H4 (cell line): ENCODE measurements at regions not wholly inside any gene's neighbourhood (a gene's known extent, or its start where the extent isn't known, plus 50 kb on each side); places are given as distances from the start of the nearest gene placed in this dataset.
A peak's percentile ranks its signal among the peaks of the same experiment; 100 is the strongest.

Experiments
- DNase-seq: peaks from one replicate; pipeline ENCODE4 v3.0.0-alpha.2; 2015; ENCODE audit warnings: low spot score

DNA sequence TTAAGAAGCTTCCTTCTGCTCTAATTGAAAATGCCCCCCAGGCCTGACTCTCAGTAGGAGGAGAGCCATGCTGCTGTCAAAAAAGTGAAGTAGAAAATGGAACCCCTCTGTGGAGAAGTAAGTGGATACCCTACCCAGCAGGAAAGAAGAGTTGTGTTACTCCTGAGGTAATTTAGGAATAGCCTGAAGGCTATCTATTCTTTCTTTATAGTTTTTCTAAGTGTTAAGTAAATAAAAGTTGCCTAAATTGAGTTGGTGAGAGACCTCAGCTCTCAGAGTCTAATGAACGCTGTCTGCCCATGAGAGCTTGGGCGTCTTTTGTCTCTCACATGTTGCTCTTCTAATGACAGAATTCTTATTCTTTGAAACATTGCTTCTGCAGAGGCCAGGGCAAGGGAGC, 116.2 kb downstream of the NSUN3 start:
- no peak for DNase-seq

- DNase-seq = no peak
Observed at GRCh38 chr3:94183551-94183950, 120.7 kb downstream of the NSUN3 start.

DNA sequence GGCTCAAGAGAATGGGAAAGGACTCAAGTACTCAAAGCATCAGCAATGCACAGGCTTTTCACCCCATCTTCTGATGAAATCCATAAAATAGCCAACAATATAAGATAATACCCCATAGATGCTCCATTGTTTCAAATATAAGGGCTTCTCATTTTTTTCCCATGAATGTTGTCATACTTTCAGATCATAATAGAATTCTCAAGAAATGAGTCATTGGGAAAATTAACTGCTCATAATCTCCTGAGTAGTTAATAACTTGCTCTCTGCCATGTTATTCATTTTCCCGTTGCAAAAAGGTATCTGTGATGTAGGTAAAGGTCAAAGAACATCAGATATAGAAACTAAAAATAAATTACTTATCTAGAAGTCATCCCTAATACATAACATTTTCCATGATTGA, 121.9 kb downstream of the NSUN3 start:
- no peak for DNase-seq

GRCh38 chr3:94185753-94186152, 122.9 kb downstream of the NSUN3 start:
- no peak for DNase-seq

DNA sequence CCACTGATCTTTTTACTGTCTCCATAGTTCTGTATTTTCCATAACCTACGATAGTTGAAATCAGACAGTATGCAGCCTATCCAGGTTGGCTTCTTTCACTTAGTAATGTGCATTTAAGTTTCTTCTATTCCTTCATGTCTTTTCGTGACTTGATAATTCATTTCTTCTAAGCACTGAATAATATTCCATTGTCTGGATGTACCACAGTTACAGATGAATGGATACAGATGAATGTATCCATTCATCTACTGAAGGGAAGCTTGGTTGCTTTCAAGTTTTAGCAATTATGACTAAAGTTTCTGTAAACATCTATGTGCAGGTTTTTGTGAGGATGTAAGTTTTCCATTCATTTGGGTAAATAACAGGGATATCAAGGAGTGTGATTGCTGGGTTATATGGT, 124.8 kb downstream of the NSUN3 start:
- DNase-seq = no peak

DNA sequence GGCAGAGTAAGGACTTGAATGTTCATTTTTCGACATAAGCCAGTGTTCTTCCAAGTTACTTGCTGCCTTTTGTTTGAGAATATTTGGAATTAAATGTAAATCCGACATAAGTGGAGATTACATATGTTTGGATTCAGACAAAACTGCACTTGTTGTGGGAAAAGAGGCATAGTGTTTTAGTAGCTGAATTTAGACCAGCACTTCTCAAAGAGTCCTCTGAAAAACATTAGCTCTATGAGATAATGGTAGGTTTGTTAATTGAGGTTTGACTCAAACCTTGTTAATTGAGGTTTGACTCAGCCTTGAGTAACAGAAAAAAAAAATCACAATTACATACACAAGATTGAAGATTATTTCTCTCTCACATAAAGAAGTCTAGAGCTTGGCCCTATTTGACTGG, 132.5 kb downstream of the NSUN3 start:
- no peak for DNase-seq

DNA sequence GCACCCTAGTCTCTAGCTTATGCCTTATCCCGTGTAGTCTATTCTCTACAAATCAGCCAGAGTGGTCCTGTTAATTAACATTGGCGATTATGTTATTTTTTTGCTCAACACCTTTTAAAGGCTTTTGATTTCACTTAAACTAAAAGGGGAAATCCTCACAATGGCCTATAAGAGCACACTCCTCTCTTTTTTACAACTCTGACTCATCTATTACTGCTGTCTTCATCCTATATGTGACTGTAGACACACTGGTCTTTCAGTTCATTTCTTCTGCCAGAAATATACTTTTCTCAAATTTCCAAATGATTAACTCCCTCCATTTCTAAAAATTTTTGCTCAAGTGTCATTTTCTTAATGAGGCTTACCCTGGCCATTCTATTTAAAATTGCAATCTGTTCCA, 143.4 kb downstream of the NSUN3 start:
- no peak for DNase-seq

GRCh38 chr3:94210256-94210655, 147.4 kb downstream of the NSUN3 start:
- DNase-seq = no peak

- DNase-seq = no peak
Observed at GRCh38 chr3:94217406-94217805, 154.5 kb downstream of the NSUN3 start.

- no peak for DNase-seq
Observed at GRCh38 chr3:94220426-94220825, 157.6 kb downstream of the NSUN3 start.

DNA sequence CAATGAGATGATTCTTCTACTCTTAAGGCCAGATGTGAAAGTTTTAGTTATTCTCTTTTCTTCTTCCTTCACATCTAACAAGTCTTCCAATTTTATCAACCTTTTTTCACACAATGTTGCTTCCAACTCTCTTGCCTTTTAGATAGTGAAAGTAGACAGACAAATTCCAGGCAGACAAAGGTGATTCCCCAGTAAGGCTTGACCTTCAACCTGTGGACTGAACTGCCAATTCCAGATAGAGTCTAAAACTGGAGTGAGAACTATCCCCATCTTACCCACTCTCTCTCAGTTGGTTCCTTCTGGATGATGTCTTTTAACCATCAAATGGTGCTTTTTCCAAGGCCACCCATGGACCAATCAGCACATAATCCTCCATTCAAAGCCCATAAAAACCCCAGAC, 159.0 kb downstream of the NSUN3 start:
- DNase-seq = no peak

- no peak for DNase-seq
Observed at GRCh38 chr3:94225148-94225865, 162.4 kb downstream of the NSUN3 start.

DNA sequence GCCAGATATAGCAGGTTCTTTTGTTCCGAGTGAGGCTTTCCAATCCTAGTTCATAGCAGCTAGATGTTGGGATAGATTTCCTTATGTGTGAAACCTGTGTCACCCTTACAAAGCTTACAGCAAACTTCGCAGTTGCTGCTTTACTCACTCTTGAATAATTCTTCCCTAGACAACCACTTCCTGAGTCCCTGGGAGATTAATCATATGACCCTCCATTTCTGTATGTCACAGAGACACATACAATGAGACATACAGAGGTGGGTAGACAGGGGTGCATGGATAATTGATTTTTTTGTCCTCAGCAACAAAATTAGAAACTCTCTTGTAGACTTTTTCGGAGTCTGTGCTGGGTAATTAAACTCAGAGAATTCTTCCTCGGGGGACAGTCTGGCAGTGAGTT, 163.2 kb downstream of the NSUN3 start:
- DNase-seq = peak; percentile 32

DNA sequence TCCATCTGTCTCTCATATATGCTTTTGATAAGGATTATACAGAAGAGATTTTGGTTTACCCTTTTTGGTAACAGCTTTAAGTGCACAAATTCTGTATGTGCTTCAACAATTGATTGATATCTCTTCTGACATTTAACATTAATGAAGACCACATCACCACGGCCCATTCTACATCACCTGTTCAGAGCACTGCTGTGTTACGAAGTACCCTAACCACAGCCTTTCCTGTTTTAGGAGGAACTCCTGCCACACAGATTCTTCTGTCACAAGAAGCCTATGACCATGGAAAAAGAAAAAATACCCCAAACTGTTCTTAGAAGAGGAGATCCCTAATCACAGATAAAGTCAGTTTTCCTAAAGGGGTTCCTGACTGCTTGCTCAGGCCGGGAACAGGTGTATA, 170.1 kb downstream of the NSUN3 start:
- DNase-seq = no peak

- DNase-seq = peak; percentile 50
Observed at GRCh38 chr3:94234177-94234788, 171.4 kb downstream of the NSUN3 start.

DNA sequence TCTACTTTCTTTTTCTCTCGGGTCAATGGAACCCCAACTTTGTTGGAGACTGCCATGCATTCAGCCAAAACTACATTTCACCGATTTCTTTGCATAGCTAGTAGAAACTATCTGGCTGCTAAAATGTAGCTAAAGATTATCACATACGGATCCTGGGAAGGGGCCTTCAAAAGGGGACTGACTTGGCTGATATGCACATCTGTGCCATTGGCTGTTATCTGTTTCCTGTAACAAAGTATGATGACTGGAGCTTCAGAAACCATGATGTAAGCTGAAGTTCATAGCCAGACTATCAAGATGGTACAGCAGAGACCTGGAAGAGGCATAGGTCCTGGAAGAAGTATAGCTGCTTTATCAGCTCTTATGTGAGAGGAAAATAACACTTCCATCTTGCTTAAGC, 179.1 kb downstream of the NSUN3 start:
- DNase-seq = no peak

- no peak for DNase-seq
Observed at GRCh38 chr3:94246171-94246570, 183.3 kb downstream of the NSUN3 start.

- no peak for DNase-seq
Observed at GRCh38 chr3:94248042-94248441, 185.2 kb downstream of the NSUN3 start.

- peak; percentile 67 for DNase-seq
Observed at GRCh38 chr3:94249491-94250079, 186.7 kb downstream of the NSUN3 start.

GRCh38 chr3:94251566-94251965, 188.7 kb downstream of the NSUN3 start:
- no peak for DNase-seq

DNA sequence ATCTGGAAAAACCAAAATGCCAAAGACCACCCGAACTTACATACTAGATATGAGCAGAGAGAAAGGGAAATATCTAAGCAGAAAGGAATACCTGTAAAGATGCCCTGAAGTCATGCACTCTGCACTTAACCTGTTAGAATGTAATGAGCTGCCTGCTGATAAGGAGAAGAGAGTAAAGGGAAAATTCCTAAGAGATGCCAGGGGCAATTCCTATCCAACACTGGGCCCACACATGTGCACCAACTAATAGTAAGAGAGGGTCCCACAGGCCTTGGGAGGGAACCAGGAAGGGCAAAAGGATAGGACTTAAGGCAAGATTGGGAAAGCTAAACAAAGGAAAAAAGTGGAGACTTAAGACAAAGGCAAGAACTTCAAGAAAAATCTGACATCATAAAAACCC, 189.5 kb downstream of the NSUN3 start:
- DNase-seq = no peak

DNA sequence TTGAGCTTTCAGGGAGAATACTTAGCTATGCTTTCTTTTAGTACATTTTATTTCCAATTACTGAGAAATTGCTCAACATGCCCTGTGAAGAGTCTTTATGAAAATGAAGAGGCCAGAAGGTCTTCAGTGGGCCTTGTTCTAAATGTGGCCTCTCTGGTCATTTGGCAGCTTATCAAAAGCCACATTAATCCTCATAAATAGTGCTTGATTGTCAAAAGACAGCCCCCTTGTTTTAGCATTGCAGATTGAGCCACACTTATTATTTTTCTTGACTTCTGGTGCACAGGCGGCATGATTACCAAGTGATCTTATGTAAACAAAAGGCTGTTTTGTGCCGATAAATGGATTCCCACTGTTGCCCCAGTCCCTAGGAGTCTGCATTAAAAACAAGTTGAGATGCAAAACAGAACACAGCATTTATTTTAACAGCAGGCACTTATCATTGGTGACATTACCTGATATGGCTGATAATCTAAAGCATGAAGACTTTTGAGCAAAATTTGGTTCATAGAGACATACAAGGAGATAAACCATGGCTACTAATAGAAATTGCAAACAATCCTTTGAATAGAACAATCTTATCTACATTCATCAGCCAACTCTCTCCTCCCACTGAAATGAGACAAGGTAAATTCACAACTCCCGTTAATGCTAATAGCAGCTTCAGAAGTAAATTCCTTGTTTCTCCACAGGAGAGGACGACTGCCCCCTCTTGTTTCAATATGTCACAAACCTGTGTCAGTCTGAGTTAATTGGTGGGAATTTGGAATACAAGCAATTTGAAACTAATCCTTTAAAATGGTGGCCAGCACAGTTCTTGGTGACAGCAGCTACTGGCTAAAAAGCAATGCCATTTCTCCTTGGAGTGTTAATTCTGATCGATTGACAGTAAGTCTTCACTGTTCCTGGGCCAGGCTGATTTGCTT, 194.3 kb downstream of the NSUN3 start:
- no peak for DNase-seq
